Astrocyte of the spinal cord (primary cell): ENCODE measurements at regions not wholly inside any gene's neighbourhood (a gene's known extent, or its start where the extent isn't known, plus 50 kb on each side); places are given as distances from the start of the nearest gene placed in this dataset.

ENCODE experiments used
- DNase-seq: peaks from one replicate; pipeline ENCODE4 v3.0.0; 2011; ENCODE audit warnings: low read depth, low spot score
- H3K4me3 ChIP-seq: 2 replicates; pipeline ENCODE4 v1.5.1; 2011; ENCODE audit warnings: low read depth, mild to moderate bottlenecking, low read length, moderate library complexity
- in situ Hi-C: cut with HindIII; loops from 2 replicates; pipeline ENCODE4 v1.10.0; 2017; ENCODE audit warnings: low sequenced_read_pairs
- TF ChIP-seq, protein P1 (sequence below): IDR thresholded peaks from 2 replicates; pipeline ENCODE4 v1.5.1; 2012; ENCODE audit warnings: low read depth, mild to moderate bottlenecking, low read length, inconsistent platforms

DNA sequence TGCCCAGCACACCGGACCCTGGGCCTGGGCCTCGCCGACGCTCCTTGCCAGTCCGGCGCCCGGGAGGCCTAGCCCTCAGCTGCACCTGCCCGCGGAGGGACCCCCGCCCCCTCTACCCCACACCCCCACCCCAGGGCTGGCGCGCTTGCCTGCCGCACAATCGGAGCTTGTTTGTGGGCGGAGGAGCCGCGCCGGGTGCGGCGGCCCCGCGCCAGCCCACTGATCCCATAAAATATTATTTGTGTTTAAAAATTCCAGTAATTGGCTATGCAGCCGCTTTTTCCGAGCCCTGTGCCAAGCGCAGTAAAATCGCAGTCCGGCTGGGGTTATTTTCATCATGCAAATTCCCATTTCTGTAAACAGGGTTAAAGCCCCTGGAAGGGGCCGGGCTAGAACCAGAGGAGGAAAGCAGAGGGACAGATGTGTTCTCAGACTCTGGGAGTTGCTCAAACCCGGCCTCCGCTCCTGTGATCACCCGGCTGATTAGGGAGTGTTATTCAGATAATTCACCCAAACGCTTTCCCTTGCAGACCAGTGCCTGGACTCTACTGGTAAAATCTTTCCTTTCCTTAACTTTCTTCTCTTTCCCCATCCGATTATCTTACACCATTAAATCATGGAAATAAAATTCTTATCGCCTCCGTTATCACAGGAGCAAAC is 93.1 kb downstream of the NCR2 start:
- in situ Hi-C loops, result no loop called here
- TF ChIP-seq, protein P1, sequence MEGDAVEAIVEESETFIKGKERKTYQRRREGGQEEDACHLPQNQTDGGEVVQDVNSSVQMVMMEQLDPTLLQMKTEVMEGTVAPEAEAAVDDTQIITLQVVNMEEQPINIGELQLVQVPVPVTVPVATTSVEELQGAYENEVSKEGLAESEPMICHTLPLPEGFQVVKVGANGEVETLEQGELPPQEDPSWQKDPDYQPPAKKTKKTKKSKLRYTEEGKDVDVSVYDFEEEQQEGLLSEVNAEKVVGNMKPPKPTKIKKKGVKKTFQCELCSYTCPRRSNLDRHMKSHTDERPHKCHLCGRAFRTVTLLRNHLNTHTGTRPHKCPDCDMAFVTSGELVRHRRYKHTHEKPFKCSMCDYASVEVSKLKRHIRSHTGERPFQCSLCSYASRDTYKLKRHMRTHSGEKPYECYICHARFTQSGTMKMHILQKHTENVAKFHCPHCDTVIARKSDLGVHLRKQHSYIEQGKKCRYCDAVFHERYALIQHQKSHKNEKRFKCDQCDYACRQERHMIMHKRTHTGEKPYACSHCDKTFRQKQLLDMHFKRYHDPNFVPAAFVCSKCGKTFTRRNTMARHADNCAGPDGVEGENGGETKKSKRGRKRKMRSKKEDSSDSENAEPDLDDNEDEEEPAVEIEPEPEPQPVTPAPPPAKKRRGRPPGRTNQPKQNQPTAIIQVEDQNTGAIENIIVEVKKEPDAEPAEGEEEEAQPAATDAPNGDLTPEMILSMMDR, result no peak
- peak; percentile 13 for DNase-seq
- no peak overlapping the region for H3K4me3 ChIP-seq

GRCh38 chr6:41428996-41429421 is 93.6 kb downstream of the NCR2 start:
- in situ Hi-C loops, result no loop called here
- peak; percentile 29 for DNase-seq
- TF ChIP-seq, protein P1, result no peak
- no peak overlapping the region for H3K4me3 ChIP-seq

- no peak overlapping the region for H3K4me3 ChIP-seq
- no peak for DNase-seq
- in situ Hi-C loops, result no loop called here
- TF ChIP-seq, protein P1, result no peak
Observed at GRCh38 chr6:41429506-41430504, 94.4 kb downstream of the NCR2 start.

GRCh38 chr6:41430875-41431274 is 95.5 kb downstream of the NCR2 start:
- TF ChIP-seq, protein P1, result no peak
- in situ Hi-C loops, result no loop called here
- peak; percentile 73 for DNase-seq
- H3K4me3 ChIP-seq, result no peak overlapping the region

DNA sequence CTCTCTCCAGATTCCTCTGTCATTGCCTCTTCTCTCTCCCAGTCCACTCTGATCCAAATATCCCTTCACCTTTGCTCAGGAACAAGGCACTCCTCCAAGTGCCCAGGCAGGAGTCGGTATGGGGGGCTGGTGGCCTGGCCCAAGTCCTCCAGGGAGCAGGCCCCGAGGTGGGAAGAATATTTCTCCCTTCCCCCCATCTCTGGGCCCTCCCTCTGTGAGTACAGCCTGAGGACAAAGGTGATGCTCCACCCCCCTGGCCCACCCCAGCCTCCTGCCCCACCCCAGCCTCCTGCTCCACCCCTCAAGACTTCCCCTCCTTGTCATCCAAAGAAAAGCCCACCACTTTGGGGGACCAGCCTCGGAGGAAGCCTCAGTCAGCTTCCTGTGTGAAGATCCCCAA is 96.9 kb downstream of the NCR2 start:
- H3K4me3 ChIP-seq, result no peak overlapping the region
- TF ChIP-seq, protein P1, result no peak
- in situ Hi-C loops, result no loop called here
- no peak for DNase-seq

- in situ Hi-C loops, result no loop called here
- TF ChIP-seq, protein P1, result no peak
Observed at GRCh38 chr6:41434803-41435481, 99.5 kb downstream of the NCR2 start.

More at GRCh38 chr6:41434803-41435481, 99.5 kb downstream of the NCR2 start:
- no peak for DNase-seq
- H3K4me3 ChIP-seq, result no peak overlapping the region
